GM12873 (cell line): ENCODE measurements at regions not wholly inside any gene's neighbourhood (a gene's known extent, or its start where the extent isn't known, plus 50 kb on each side); places are given as distances from the start of the nearest gene placed in this dataset.

Experiments used
- CTCF ChIP-seq: IDR thresholded peaks from 2 replicates; pipeline ENCODE4 v1.5.1; 2012; ENCODE audit warnings: low read depth, mild to moderate bottlenecking, moderate library complexity, low read length, control low read depth; ENCODE audit not compliant: insufficient read depth; ENCODE audit errors: missing control alignments

DNA sequence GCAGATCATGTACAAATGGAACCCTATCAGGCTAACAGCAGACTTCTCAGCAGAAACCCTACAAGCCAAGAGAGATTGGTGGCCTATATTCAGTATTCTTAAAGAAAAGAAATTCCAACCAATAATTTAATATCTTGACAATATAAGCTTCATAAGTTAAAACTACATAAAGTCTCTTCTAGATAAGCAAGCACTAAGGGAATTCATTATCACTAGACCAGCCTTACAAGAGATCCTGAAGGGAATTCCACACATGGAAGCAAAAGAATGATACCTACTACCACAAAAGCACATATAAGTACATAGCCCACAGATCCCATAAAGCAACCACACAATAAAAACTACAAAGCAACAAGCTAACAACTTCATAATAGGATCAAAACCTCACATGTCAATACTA lies 60.4 kb upstream of the SCAF11 start:
- TF ChIP-seq CTCF, result no peak

GRCh38 chr12:46049665-46050064 lies 59.3 kb upstream of the SCAF11 start:
- TF ChIP-seq CTCF, result no peak

DNA sequence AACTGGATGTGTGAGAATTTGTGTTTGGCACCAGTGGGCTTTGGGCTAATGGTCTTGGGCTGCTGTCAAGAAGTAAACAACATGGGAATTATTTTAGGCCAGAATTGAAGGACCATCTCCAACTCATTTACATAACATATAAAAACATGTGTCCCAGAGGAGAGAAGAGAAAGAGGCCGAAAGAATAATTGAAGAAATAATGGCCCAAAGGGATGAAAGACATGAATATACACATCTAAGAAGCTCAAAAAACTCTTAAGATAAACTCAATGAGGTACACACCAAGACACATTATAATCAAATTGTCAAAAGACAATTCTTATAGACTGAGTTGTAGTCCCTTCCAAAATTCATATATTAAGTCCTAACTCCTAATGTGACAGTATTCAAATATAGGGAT lies 56.1 kb upstream of the SCAF11 start:
- TF ChIP-seq CTCF, result no peak

- TF ChIP-seq CTCF, result no peak
Observed at GRCh38 chr12:46043972-46044520, 53.7 kb upstream of the SCAF11 start.
